ENCODE measurements at regions not wholly inside any gene's neighbourhood (a gene's known extent, or its start where the extent isn't known, plus 50 kb on each side); places are given as distances from the start of the nearest gene placed in this dataset.
A peak's percentile ranks its signal among the peaks of the same experiment; 100 is the strongest.
"Not testable (repeated sequence)": the region's sequence is repeated elsewhere in the genome, so short reads cannot be mapped to it uniquely, and the experiment has no call there.

DNA sequence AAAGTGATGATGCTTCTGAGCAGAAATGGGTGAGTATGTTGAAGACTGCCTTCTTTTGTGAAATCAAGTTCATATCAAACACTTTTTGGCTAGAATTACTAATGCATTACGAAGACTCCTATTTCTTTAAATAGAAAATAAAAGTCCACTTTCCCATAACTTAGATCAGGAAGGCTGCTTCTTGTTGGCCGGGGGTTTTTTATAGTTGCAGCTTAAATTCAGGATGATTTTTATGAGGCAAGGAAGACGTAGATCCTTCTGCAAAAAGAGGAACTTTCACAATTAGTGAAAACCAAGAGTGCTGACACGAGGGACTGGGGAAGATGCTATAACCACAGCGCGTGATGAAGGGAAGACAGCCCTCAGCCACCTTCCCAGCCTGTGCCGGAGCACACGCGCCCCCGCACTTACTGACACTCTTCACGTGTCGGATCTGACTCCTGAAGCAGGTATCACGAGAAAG lies 206.1 kb upstream of the PRDM1 start:
- no peak for DNase-seq

DNA sequence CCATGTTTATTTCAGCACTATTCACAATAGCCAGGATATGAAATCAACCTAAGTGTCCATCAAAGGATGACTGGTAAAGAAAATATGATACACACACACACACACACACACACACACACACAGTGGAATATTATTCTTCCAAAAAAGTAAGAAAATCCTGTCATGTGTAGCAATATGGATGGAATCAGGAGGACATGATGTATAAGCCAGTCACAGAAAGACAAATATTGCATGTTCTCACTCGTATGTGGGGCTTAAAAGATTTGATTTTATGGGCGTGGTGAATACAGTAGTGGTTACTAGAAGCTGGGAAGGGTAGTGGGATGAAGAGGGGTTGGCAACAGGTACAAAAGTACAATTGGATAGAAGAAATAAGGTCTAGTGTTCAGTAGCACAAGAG lies 207.0 kb upstream of the PRDM1 start:
- DNase-seq = no peak

DNA sequence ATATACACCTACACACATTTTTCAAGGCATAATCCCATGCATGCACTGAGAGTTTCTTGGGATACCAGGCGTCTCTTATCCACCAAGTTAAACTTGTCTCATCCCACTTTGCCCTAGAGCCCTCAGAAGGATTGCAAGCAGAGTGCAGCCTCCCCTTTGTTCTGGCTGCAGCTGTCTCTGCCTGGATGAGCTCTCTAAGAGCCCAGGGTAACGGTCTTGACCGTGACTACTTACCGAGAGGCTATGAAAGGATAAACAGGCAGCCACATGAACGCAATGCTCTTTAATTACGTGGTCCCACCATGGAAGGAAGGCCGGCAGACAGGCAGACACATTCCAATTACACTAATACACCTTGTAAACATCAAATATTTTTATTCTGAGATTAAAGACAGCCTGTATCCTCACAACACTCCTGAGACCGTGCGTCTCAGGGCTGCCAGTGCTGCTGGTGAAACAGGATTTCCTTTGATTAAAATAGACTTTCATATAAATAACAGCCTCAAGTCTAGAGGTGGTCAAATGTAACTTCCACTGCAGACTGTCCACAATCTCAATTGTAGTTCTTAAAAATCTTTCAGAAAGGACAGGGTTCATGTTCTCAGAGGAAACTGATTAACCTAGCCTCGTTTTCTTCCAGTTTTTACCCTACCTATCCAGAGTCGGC lies 210.0 kb upstream of the PRDM1 start:
- no peak for DNase-seq

DNA sequence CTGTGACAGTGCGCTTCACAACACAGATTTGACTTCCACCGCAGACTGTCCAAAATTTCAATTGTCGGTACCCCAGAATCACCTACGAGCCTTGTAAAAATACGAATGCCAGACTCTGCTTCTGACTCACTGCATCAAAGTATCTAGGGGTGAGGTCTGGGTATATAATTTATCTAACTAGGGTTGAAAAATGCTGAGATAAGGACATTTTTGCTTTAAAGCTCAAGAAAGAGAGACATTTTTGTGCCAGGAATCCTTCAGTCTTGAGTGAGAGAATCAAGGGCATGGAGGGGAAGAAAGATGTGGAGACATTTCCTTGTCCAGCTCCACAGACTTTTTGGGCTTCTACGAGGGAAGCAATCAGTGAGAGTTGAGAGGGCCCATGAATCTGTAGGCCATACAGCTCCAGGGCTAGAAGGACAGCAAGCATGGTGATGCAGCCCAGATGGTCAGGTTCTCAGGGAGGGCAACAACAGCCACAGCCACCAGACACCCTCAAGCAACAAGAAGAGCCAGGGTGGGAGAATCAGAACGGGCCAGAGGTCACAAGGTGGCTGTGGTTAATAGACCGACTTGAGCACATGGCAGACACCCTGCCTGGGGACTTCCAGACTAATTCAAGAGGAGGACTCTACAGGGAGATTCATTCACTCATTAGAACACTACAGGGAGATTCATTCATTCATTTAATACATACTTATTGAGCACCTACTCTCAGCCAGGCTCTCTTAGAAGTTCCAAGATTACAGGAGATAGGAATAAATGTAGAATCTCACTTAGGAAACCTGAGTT lies 211.1 kb upstream of the PRDM1 start:
- no peak for DNase-seq

DNA sequence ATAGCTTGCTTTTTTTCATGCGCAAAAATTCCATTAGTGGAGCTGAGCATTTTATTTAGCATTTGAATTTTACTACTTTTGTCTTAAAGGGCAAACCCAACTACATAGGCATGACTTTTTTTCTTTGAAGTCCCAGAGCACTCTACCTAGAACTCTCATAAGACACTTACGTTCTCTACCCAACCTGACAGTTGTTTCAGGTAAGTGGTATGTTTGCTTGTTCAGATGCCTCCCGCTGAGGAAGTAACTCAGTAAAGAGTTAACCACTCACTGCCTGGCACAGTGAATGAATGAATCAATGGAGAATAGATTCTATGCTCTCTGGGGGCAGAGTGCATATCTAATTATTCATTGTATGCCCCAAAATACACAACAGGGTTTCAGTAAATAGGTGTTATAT lies 212.3 kb upstream of the PRDM1 start:
- no peak for DNase-seq

DNA sequence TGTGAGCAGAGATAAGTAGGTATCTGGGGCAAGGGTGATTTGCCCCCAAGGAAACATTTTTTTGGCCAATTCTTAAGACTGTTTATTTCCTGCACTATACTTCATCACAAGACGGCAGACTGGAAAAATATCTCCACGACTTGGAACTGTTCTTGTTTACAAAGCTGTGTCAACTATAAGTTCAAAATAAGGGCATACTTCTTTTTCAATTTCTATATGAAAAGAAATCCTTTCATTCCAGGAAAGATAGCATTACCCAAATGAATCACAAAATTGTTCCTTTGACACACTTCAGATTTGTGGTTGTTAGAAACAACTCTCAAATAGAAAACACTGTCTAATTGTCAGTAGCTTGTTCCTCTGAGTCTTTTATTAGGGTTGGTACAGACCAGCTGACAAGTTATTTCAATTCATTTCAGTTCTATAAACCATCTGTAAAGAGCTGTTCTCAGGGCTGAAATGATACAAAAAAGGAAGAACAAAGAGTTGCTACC lies 212.9 kb upstream of the PRDM1 start:
- peak; percentile 3 for DNase-seq

DNA sequence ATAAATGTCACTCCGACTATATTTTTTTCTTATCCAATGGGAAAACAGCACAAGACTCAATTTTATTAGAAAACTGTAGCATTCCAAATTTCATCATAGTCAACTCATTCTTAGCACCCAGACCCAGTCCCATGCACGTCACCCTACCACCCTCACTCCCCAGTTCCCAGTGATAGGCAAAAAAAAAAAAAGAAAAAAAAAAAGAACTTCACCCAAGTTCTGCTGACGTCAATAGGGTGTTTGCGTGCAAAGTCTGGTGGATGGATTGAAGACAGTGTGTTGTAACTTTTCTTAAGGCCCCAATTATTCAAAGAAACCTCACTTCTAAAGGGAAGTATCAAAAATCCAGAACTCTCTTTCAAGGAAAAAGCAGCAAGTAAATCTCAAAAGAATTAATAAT lies 213.9 kb upstream of the PRDM1 start:
- no peak for DNase-seq

DNA sequence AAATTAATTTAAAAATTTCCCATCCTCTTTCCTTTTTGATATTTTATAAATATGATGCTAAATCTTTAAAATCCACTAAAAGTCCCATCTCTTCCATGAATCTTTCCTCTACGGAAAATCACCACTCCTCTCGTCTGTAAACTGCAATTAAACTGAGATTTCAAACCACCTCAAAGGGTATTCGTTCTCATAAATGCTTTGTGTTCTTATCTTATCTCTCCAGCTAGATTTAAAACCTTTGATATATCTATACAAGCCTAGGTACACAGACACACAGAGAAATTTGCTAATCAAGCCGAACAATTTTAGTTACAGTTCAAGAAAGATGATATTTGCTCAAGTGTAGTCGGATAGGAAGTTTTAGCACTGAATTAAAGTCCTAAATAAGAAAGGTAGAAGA lies 214.6 kb upstream of the PRDM1 start:
- DNase-seq = no peak

DNA sequence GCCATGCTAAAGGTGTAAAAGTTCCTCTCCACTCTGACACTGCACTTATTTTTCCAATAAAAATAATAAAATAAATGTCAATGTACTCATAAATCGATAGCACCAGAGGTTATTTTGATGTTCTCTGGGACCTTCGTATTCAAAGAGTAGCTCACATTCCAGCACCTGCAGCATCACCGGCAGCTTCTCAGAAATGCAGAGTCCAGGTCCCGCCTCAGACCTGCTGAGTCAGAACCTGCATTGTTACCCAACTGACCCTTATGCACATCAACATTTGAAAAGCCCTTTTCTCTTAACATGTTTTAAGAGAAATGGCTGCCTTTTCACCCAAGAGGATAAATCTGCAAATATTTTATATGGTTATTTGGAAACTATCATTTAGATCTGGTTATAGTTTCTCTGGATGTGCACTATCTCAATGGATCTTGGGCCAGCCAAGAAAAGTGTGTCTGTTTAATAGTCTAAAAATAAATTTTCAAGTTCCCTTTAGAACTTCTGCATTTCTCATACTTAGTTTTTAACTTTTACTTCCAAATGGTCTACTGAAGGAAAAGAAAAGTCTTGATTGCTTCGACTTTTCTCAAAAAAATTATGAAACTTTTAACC lies 216.2 kb upstream of the PRDM1 start:
- DNase-seq = no peak

DNA sequence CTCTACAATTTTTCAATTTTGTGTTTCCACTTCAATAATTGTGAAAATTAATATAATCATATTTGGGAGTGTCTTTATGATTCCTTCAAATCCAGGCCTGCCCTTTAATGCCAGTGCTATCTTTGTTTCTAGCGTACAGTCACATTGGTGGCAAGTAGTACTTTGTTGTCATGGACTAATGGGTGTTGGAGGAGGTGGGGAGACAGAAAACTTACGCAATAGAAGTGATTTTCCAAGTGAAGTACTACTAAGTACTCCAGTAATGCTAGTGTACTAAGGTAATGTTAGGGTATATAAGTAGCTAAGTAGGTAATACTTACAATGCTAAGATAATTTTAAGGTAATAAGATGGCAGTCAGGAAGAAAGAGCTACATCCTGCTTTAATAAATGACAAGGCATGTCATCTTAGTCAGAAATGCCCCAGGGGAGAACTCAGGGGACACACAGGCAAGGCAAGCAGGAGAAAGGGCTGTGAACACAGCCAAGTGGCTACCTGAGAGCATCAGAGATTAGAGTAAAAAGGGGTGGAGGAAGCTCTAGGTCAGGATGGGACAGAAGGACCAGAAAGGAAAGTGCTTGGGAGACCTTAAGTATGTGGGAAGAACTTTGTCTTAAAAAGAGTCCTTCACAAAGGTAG lies 217.2 kb upstream of the PRDM1 start:
- no peak for DNase-seq

DNA sequence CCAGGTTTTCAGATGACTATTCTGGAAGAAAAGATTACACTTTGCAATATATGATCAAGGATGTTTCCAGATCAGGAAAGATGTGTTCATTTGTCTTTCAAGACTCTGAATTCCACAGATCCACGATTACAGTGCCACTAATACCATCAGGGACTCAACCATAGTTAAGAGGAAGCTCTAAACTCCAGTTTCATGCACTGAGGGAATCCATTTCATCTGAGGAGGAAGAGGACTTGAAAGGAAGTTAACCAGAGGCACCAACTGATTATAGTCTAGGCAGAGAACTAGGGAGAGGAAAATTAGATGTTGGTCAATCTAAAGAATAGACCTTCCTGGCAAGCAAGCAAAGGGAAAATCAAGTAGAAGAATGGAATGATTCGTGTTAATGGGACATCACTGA lies 218.3 kb upstream of the PRDM1 start:
- no peak for DNase-seq

DNA sequence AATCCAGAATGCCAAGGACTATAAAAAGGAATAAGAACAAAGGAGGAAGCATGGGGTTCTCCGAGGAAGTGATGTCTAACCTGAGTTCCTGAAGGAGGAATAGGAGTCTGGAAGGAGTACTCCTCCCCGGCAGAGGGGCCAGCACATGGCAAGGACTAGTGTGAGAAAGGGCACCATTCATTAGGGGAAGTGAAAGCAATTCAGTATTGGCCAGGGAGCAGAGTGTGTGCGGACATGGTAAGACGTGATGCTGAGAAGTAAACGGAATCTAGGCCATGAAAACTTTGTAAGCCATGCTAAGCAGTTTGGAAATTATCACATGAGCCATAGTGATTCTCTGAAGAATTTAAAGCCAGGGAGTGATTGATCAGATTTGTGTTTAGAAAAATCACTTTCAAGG lies 218.9 kb upstream of the PRDM1 start:
- DNase-seq = no peak

DNA sequence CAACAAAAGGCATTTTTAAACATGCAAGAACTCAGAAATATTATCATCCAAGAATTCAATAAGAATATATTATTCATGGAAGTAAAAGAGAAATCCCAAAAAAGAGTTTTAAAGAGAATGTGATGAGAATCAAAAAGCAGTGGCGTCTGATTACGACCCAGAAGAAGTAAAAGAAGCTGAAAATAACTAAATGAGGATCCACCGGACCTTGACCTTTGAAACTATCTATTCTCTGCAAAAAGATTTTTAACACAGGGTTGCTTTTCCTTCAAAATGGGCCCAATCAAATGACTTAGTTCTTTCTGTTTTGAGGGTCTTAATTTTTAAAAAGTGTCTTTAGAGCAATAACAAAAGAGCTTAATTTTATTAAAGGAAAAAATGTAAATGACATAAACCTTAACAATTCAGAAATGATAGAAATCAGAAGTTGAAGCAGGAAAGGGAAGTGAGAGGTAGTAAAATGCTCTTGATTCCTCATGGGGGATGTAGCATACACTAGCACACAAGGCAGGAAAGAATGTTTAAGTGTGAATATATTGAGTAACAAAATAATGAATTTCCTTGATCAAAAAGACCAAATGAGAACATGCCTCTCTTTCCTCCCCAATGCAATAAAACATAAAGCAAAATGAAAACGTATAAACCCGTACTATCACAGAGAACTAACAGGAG lies 223.1 kb upstream of the PRDM1 start:
- DNase-seq = no peak

DNA sequence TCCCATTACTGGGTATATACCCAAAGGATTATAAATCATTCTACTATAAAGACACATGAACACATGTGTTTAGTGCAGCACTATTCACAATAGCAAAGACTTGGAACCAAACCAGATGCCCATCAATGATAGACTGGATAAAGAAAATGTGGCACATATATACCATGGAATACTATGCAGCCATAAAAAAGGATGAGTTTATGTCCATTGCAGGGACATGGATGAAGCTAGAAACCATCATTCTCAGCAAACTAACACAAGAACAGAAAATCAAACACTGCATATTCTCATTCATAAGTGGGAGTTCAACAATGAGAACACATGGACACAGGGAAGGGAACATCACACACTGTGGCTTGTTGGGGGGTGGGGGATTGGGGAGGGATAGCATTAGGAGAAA lies 225.2 kb upstream of the PRDM1 start:
- DNase-seq = not testable (repeated sequence)

DNA sequence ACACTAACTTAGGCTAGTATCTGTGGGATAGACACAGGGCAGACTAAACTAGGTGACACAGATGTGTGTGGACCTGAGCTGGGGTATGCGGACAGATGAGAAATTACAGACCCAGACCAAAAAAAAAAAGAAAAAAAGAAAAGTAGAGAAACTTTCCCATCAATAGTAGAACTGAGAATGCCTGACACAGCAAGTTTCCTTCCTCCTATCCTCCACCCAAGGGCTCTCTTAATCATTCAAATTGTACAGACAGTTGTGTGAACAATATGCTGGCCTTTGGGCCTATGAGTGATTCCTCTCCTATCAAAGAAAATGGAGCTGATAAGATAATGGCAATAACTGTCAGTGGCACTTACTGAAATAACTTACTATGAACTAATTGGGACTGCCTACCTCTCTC lies 226.7 kb upstream of the PRDM1 start:
- no peak for DNase-seq

DNA sequence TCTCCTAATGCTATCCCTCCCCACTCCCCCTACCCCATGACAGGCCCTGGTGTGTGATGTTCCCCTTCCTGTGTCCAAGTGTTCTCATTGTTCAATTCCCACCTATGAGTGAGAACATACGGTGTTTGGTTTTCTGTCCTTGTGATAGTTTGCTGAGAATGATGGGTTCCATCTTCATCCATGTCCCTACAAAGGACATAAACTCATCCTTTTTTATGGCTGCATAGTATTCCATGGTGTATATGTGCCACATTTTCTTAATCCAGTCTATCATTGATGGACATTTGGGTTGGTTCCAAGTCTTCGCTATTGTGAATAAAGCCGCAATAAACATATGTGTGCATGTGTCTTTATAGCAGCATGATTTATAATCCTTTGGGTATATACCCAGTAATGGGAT lies 227.5 kb upstream of the PRDM1 start:
- DNase-seq = not testable (repeated sequence)

DNA sequence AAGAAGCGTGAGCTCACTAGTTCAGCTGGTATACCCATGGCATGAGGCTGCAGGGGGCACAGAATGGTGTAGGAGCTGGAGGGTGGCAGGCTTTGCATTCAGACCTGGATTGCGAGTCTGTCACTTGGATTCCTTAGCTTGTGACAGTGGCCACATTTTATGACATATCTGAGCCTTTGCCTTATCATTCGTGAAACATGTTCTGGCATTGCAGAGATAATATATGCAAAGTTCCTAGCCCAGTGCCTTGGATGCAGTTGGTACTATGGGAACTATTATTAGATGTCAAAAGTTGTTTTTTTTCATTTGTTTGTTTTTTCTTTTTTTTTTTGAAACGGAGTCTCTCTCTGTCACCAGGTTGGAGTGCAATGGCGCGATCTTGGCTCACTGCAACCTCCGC lies 230.7 kb upstream of the PRDM1 start:
- DNase-seq = no peak

DNA sequence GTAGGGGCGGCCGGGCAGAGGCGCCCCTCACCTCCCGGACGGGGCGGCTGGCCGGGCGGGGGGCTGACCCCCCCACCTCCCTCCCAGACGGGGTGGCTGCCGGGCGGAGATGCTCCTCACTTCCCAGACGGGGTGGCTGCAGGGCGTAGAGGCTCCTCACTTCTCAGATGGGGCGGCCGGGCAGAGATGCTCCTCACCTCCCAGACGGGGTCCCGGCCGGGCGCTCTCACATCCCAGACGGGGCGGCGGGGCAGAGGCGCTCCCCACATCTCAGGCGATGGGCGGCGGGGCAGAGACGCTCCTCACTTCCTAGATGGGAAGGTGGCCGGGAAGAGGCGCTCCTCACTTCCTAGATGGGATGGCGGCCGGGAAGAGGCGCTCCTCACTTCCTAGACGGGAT lies 232.2 kb upstream of the PRDM1 start:
- DNase-seq = not testable (repeated sequence)

DNA sequence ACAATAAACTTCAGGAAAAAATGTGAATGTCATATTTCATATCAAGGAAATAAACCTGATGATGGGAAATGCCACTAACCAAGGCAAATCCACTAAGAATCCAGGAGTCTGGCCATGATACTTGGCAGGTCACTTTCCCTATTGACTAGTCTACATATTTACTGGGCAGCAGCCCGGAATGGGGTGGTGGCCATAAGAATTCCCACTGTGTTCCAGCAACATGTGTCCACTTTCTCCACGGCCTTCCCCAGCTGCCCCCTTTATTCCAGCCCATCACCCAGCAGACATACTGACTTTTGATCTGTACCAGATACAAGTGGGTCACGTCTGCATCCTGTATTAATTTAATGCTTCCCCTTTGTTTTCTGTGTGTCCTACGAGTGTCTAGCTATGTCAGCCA lies 234.5 kb upstream of the PRDM1 start:
- DNase-seq = no peak

DNA sequence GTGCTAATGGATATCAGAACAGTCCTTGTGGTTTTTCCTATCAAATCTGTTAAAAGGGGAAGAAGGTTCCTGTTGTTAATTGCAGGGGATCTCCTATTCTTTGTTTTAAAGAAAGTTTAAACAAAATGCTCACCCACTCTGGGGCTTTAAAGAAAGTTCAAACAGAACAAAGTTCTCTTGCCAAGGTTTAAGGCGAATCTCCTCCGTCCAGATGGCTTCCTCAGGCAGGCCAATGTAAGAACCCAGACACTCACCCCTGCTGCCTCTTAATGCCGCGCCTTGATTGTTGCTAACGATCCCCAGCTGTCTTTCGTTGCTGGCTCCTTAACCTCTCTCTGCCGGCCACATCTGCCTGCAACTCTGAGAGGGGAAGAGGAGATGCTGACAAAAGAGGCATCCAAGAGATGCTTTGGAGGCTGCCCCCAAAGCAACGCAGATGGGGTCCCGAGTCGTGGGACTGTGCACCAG lies 235.0 kb upstream of the PRDM1 start:
- peak; percentile 24 for DNase-seq

DNA sequence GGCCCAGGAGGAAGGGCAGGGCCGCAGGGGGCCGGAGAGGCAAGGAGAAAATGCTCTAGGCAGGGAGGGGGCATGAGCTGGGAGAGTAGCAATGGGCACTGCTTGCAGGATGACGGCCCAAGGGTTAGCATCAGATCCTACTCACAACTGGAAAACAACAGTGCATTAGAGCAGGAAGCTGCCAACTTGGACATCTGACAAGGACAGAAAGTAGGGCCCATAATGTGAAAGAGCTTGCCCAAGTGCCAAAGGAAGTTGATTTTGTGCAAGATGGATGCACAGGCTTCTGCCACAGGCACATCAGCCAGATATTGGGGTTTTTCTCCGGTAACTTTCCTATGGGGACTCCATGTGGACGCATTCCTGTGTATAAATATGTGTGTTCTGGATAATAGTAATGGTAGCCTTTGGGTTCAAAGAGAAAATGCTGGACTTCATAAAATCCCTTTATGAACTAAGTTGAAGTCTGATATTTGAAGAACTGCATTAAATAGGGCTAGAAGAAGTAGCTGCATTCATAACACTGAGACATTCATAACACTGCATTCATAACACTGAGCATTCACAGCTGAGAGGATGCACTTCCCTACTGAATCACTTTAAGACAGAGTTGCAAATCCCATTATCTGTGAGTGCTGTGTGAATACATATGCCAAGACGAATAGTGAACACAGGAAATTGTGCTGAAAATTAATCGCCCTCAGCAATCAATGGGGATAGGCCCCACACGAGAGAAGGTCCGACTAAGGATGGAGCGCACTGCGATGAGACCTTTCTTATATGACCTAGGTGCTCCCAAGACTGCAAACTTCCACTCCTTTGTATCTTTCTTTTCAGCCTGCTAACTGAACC lies 235.6 kb upstream of the PRDM1 start:
- peak; percentile 12 for DNase-seq
